HEK293T (cell line): ENCODE measurements at regions not wholly inside any gene's neighbourhood (a gene's known extent, or its start where the extent isn't known, plus 50 kb on each side); places are given as distances from the start of the nearest gene placed in this dataset.

Source experiments
- FOXK2 ChIP-seq: fragments of 450-650 bp; IDR thresholded peaks from 2 replicates; pipeline ENCODE4 v1.6.1; 2016; ENCODE audit warnings: mild to moderate bottlenecking
- LEF1 ChIP-seq: fragments of 450-650 bp; IDR thresholded peaks from 2 replicates; pipeline ENCODE4 v1.6.1; 2017; ENCODE audit warnings: mild to moderate bottlenecking, borderline replicate concordance

DNA sequence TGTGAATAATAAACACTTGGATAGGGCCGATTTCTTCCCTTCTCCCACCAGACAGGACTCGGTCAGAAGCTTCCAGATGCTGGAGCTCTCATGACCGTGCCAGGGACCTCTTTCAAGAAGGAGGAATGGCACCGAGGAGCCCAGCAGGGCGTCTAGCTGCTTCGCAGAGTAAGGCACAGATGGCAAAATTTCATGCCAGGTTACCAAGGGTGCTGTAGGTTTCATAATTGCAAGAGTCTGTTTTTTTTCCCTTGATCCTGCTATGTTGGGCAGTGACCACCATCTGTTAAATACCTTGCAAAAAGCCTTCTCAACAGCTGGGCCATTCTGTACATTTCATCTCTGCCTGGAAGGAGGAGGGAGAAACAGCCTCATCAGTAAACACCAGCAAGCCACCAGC is 111.8 kb downstream of the EDN3 start:
- no peak for TF ChIP-seq LEF1
- no peak for TF ChIP-seq FOXK2
